ENCODE measurements at regions not wholly inside any gene's neighbourhood (a gene's known extent, or its start where the extent isn't known, plus 50 kb on each side); places are given as distances from the start of the nearest gene placed in this dataset.

GRCh38 chr1:218584418-218585155 lies 239.5 kb downstream of the TGFB2 start:
- DNase-seq, result no peak

- no peak for DNase-seq
These were observed 240.5 kb downstream of the TGFB2 start for GRCh38 chr1:218585511-218586184.

- no peak for DNase-seq
These were observed 242.8 kb downstream of the TGFB2 start for GRCh38 chr1:218587900-218588299.

GRCh38 chr1:218588540-218589172 lies 243.5 kb downstream of the TGFB2 start:
- no peak for DNase-seq

GRCh38 chr1:218589487-218589886 lies 244.4 kb downstream of the TGFB2 start:
- no peak for DNase-seq

GRCh38 chr1:218591966-218592365 lies 246.8 kb downstream of the TGFB2 start:
- no peak for DNase-seq

GRCh38 chr1:218592688-218593087 lies 247.6 kb downstream of the TGFB2 start:
- DNase-seq, result no peak

GRCh38 chr1:218600968-218601367 lies 255.8 kb downstream of the TGFB2 start:
- no peak for DNase-seq

- DNase-seq, result no peak
These were observed 259.1 kb downstream of the TGFB2 start for GRCh38 chr1:218604217-218604616.

- DNase-seq, result no peak
These were observed 266.9 kb downstream of the TGFB2 start for GRCh38 chr1:218611916-218612585.

- DNase-seq, result no peak
These were observed 268.0 kb downstream of the TGFB2 start for GRCh38 chr1:218613105-218613504.

GRCh38 chr1:218614031-218614430 lies 268.9 kb downstream of the TGFB2 start:
- DNase-seq, result no peak

GRCh38 chr1:218616681-218617080 lies 271.5 kb downstream of the TGFB2 start:
- no peak for DNase-seq

GRCh38 chr1:218617986-218618385 lies 272.9 kb downstream of the TGFB2 start:
- no peak for DNase-seq

GRCh38 chr1:218620956-218621355 lies 275.8 kb downstream of the TGFB2 start:
- DNase-seq, result no peak

GRCh38 chr1:218624052-218624451 lies 278.9 kb downstream of the TGFB2 start:
- no peak for DNase-seq

- DNase-seq, result no peak
These were observed 280.3 kb downstream of the TGFB2 start for GRCh38 chr1:218625393-218625792.

GRCh38 chr1:218633238-218633988 lies 288.3 kb downstream of the TGFB2 start:
- no peak for DNase-seq

- no peak for DNase-seq
These were observed 289.1 kb downstream of the TGFB2 start for GRCh38 chr1:218634212-218634611.

GRCh38 chr1:218636548-218636947 lies 291.4 kb downstream of the TGFB2 start:
- DNase-seq, result no peak

GRCh38 chr1:218640173-218640572 lies 295.0 kb downstream of the TGFB2 start:
- no peak for DNase-seq

- no peak for DNase-seq
These were observed 297.2 kb downstream of the TGFB2 start for GRCh38 chr1:218642033-218642948.

Measured in DMS79 (cell line).